Fibroblast of skin of abdomen (primary cell): ENCODE measurements at regions not wholly inside any gene's neighbourhood (a gene's known extent, or its start where the extent isn't known, plus 50 kb on each side); places are given as distances from the start of the nearest gene placed in this dataset.
"Not testable (repeated sequence)": the region's sequence is repeated elsewhere in the genome, so short reads cannot be mapped to it uniquely, and the experiment has no call there.

ENCODE experiments used
- DNase-seq: peaks from one replicate; pipeline ENCODE4 v3.0.0-alpha.2; 2013

DNA sequence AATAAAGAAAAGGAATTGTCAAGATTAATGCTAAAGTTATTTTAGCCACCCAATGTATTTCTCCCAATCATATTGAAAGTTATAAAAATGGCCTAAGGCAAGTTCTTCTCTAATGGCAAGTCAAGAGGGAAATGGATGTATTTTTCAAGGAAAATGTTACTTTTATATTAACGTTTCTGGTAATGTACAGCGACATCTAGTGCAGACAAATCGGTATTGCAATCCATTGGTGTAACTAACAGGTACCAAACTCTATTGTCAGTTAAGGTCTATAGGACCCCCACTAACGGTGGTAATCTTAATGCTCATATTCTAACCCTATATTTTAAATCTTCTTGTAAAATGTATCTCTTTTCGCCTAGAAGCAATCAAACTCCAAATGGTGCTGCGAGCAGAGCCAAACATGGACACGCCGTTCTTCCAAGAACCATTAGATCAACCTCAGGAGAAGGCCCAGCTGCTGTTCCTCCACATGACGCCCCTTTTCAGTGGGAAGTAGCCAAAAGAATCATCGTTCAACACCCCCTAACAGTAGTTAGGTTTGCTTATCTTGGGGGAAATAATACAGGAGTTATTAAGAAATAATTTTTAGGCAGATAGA is 98.5 kb upstream of the PABPC3 start:
- DNase-seq, result peak; percentile 13

DNA sequence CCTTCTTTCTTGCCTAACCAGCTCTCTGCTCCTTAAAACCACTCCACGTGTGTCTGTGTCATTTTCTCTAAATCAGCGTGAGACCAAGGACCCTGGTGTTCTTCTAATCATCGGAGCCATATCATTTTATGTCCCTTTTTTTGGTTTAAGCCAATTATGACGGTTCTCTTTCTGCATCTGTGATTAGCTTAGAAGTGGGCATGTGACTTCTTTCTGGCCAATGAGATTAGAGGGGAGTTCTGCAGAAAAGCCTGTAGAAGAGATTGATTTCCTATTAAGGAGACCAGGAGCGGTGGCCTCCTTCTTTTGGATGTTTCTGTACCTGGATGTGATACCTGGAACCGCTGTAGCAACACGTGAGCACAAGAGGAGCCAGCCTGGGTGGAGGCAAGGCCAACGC is 97.5 kb upstream of the PABPC3 start:
- no peak for DNase-seq

DNA sequence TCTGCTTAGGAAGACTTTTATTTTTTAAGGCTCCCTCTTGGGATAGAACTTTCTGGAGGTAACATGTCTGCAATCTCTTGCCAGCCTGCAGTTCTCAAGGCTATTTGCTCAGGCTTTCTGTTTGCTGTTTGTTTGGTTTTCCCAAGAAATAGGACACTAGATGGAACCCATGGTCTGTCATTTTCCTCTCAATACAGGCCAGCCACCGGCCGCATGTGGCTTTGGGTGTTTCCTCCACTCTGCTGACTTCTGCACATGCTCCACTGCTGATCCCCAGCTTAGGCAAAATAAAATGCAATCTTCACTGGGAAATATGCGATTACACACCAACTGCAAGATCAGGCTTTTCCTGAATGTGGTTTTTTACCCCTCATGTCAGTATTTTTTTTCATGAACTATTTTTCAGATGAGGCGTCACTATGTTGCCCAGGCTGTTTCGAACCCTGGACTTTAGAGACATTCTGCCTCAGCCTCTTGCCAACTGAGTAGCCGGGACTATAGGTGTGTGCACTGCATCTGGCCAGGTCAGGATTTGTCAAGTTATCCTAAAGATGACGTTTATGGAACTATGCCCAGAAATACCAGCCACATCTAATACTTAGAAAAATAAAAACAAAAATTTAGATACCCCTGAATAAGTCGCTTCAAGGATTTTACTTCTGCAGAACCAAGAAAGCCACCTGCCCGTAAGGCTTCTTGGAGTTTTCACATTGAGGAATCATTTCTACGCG is 94.3 kb upstream of the PABPC3 start:
- DNase-seq, result no peak

DNA sequence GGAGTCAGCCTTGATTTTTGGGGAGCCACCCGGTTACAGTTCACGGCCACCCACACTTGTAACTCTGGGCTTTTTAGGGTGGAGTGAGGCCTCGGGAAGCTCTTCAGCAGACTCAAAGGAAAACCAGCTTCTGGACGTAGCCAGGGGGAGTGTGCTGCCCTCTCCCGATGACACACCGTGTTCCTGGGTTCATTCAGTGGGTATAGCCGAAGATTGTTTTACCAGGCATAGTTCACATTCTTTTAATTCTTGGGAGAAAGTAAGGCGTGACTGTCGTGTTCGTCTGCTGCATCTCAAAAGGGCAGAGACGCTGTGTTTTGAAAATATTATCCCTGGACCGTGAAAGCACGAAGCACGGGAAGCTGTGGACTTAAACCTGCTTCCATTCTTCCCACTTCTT is 93.6 kb upstream of the PABPC3 start:
- peak; percentile 21 for DNase-seq

DNA sequence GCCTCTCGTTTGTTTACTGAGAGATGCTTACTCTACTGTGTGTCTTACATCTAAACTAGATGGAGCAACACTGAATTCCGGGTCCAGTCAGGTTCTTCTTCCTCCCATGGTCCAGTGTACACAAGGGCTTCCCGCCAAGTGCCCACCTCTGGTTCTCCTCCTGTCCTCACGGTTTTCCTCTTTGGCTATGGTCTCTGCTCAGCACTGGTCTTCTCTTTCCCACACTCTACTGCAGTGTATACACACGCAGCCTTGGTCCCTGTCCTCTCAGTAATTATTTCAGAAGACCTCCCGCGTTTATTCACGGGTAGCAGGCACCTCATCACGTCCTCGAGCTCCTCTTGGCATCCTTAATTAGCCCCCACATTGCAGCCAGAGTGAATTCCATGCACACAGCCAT is 91.4 kb upstream of the PABPC3 start:
- not testable (repeated sequence) for DNase-seq

DNA sequence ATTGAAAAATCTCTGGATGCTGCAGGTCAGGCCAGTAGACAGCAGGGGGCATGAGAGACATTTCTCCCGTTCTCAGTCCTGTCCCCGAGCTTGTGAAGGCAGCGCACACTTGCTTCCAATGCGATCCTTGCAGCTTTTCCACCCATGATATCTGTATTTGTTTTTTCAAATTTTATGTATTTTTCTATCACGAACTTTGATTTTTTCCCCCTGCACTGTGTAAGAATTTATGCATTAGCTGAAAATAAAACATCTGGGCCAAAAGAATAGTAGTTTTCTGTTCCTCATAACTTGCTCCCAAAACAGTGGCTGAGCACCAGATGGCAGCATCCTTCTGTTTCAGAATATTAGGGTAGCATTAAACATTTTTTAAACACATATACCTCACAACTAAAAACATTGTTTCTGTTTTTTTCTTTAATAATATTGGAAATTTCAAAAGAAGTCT is 90.9 kb upstream of the PABPC3 start:
- peak; percentile 6 for DNase-seq

DNA sequence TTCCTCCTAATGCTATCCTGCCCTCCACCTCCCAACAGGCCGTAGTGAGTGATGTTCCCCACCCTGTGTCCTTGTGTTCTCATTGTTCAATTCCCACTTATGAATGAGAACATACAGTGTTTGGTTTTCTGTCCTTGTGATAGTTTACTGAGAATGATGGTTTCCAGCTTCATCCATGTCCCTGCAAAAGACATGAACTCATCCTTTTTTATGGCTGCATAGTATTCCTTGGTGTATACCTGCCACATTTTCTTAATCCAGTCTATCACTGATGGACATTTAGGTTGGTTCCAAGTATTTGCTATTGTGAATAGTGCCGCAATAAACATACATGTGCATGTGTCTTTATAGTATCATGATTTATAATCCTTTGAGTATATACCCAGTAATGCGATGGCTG is 88.5 kb upstream of the PABPC3 start:
- DNase-seq, result not testable (repeated sequence)

DNA sequence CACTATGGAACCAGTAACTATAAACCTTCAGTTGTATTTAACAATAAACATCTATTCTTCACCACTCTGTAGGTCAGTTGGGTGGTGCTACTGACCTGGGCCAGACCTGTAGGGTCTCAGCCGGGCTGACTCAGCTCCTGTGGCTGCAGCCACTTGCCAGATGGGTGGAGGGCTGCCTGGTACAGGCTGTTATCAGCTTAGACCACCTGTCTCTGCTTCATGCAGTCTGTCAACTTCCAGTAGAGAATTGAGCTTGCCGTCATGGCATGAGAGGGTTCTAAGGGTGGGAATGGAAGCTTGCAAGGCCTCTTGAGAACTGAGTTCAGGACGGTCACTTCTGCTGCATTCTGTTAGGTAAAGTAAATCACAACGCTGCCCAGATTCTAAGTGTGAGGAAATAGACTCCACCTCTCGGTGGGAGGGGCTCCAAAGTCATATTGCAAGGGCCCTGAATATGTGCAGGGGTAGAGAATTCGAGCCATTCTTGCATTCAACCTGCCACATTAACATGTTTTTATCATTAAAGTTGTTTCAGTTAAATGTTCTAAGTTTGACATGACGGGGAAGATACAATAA is 81.5 kb upstream of the PABPC3 start:
- DNase-seq, result not testable (repeated sequence)

DNA sequence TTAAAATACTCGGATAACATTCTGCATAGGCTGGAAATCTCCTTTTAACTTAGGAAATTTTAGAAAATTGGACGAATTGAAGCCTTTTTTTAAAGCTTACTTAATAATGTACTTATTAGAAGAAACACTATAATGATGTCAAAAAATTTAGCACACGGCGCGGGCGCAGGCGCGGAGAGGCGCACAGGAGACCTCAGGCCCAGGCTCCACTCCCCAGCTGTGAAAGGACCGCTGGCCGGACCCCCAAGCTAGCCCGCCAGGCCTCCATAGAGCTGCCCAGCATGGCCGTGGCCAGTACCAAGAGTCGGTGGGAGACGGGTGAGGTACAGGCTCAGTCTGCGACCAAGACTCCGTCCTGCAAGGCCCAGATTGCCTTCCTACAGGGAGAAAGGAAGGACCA is 78.8 kb upstream of the PABPC3 start:
- not testable (repeated sequence) for DNase-seq

DNA sequence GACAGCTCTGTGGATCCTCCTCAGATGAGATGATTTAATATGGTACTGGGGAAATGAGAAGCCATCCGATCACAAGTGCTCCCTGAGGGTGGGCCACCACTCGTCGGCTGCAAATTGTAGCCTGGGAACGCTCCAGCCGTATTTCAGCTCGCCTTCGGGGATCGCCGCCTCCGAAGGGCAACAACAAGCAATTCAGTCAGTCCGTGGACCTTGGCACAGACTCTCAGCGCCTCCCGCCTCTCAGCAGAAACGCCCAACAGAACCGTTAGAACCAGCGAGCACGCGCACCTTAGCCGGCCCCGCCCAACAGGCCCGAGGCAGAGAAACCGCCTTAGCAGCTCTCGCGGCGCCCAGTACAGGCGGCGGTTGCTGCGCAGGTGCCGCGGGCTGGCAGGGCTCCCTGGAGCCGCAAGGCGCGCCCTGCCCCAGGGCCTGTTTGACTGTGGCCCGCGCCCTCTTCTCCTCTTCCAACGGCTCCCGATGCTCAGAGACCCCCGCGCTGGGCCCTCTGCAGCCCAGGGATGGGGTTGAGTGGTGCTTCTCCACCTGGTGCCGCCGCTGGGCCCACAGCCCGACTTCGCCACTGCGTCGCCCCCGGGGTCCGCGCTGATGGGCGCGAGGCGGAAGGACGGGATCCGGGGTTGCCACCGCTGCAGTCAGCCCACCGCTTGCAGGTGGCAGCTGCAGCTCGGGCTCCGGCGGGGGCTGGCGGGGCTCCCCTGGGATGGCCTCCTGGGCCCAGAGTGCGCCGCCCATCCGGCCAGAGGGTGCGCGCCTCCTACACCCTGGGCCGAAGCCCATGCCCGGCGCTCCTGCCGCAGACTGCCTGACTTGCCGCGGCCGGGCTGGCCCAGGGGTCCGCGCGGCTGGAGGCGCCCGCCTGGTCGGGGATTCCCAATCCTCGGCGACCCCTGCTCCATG is 77.9 kb upstream of the PABPC3 start:
- DNase-seq, result not testable (repeated sequence)

DNA sequence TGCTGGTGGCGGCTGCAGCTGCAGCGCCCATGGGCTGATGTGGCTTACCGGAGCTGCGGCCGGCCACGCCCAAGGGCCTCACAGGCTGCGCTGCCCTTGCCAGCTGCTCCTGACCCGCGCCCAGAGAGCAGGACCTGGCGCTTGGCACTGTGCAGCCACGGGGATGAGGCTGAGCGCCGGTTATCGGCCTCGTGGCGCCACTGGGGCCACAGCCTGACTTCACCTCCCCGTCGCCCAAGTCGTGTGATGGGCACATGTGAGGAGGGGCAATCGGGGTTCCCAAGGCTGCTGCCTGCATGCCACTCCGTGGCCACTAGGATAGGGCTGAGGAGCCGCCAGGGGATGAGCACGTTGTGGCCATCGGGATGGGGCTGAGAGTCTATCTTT is 77.2 kb upstream of the PABPC3 start:
- no peak for DNase-seq

DNA sequence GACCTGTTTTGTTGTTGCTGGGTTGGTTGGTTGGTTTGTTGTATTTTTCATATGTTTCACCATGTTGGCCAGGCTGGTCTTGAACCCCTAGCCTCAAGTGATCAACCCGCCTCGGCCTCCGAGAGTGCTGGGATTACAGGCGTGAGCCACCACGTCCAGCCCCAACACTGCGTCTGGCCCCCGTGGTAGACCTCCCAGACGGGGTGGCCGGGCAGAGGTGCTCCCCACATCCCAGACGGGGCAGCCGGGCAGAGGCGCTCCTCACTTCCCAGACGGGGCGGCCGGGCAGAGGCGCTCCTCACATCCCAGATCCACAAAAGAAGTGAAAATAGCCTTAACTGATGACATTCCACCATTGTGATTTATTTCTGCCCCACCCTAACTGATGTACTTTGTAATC is 76.2 kb upstream of the PABPC3 start:
- DNase-seq, result not testable (repeated sequence)

DNA sequence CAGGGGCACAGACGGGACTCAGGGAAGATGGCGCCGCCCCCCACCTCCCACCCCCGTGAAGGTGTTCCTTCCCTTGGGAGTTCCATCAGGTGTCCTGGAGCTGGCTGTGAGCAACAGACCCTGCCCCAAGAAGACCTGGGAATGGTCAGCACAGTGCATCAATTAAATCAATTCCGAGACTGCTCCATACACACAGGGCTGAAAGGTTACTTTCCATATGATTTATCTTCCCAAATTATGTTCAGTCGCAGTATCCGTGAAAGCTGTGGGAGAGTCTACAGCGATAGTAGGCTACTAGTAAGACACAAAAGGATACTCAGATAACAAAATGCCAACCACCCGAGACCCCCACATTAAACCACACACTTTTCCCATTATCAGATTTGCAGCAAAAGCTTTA is 71.8 kb upstream of the PABPC3 start:
- no peak for DNase-seq

DNA sequence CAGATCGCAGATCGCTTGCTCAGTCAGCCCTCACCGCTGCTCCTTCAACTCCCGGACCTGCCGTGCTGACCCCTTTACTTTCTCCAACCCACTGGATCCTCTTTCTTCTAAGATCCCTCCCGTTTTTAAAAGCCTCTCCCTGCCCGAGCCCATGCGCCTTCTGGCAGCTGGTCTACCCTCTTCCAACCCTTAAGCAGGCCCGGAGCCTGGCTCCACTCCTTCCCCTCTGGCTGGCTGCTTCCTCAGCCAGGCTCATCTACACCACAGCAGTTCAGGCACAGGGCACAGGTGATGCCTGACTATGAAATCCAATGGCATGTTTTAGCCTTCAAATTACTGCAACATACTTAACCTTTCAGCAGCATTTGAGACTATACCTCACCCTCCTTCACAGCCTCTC is 63.8 kb upstream of the PABPC3 start:
- no peak for DNase-seq

DNA sequence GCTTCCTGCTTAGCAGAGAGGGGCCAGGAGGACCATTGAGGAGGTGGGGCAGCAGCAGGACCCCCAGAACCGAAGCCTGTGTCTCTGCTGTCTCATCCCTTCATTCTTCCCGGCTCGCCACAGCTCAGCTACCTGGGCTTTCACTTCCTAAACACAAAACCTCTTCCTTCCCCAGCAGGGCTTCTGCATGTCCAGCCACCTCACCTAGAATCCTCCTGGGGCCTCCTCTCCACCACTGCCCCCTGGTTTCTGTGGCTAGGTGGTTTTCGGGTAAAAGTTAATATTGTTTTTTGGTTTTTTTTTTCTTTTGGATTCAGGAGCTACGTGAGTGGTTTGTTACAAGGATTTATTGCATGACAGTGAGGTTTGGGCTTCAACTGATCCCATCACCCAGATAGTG is 61.8 kb upstream of the PABPC3 start:
- no peak for DNase-seq

DNA sequence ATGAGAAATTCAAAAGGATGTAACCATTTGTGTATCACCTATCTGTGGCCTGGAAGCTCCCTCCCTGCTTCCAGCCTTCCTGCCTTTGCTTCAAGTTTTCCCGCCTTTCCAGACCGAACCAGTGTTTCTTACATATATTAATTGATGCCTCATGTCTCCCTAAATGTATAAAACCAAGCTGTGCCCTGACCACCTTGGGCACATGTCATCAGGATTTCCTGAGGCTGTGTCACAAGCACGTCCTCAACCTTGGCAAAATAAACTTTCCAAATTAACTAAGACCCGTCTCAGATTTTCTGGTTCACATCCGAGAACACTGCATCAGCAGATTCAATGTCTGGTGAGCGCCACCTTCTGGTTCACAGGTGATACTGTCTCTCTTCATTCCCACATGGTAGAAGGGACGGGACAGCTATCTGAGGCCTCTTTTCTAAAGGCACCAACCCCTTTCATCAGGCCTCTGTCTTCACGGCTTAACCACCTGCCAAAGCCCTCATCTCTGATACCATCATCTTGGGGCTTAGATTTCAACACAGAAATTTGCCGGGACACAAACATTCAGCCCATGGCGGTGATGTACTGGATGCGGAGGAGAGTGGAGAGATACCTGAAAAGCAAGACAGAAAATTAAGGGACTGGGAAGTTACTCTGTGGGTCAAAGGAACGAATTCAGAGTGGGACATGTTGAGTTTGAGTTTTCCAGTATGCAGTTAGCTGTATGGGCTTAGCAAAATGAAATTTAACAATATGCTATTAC is 58.7 kb upstream of the PABPC3 start:
- DNase-seq, result peak; percentile 48

DNA sequence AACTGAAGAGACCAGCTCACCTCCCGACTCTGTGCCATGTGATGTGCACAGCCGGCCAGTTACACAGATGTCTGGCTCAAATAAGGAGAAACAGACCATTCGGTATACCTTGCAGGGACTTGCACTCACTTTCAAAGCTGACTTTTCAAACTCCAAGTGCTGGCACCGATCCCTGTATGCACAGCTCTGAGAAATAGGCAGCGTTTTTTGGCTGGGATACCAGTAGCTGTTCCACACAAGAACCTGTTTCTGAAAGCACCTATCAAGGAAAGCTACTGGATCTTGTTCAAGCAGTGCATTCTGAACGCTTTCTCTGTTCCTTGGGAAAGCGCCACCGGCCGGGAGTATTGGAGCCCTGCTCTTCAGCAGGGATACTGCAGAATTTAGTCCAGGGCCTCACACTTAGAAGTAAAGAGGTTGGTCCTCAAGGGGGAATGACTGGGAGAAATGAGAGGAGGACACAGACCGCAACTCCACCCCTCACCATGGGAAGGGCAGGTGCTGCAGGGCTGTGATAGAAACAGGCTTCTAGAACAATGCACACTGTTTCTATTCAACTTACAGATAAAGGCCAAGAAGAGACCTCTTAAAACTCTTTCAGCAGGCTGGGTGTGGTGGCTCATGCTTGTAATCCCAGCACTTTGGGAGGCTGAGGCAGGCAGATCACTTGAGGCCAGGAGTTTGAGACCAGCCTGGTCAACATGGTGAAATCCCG is 53.6 kb upstream of the PABPC3 start:
- DNase-seq, result no peak

DNA sequence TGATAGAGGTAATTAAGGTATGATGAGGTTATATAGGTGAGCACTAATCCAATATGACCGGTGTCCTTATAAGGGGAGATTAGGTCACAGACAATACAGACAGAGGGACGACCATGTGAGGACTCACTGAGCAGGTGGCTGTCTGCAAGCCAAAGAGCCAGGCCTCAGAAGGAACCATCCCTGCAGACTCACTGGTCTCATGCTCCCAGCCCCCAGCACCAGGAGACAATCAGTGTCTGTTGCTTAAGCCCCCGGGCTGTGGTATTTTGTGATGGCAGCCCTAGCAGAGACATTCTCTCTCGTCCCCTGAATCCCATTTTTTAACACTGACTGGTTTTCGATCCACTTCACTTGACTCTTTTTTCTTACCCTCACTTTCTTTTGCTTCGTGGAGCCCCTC is 51.9 kb upstream of the PABPC3 start:
- DNase-seq, result no peak
